Bronchial epithelial cell (primary cell): ENCODE measurements at regions not wholly inside any gene's neighbourhood (a gene's known extent, or its start where the extent isn't known, plus 50 kb on each side); places are given as distances from the start of the nearest gene placed in this dataset.

Source experiments
- DNase-seq: peaks from one replicate; pipeline ENCODE4 v3.0.0-alpha.2; 2010; ENCODE audit warnings: low read depth
- FAIRE-seq: peaks from 2 replicates; lab custom pipeline; 2011; peaks lifted over from hg19 to GRCh38; lab: Jason Lieb, UNC
- H3K27me3 ChIP-seq: 2 replicates; pipeline ENCODE4 v1.5.1; 2011; ENCODE audit warnings: low read length; ENCODE audit not compliant: control insufficient read depth, insufficient read depth
- H3K36me3 ChIP-seq: 2 replicates; pipeline ENCODE4 v1.5.1; 2011; ENCODE audit warnings: low read length; ENCODE audit not compliant: control insufficient read depth, insufficient read depth
- H3K4me3 ChIP-seq: 2 replicates; pipeline ENCODE4 v1.5.1; 2011; ENCODE audit warnings: mild to moderate bottlenecking, low read depth, low read length, control low read depth
- CTCF ChIP-seq: IDR thresholded peaks from 2 replicates; pipeline ENCODE4 v1.5.1; 2011; ENCODE audit warnings: mild to moderate bottlenecking, moderate library complexity, low read length, control low read depth, inconsistent platforms; ENCODE audit not compliant: insufficient read depth, severe bottlenecking

DNA sequence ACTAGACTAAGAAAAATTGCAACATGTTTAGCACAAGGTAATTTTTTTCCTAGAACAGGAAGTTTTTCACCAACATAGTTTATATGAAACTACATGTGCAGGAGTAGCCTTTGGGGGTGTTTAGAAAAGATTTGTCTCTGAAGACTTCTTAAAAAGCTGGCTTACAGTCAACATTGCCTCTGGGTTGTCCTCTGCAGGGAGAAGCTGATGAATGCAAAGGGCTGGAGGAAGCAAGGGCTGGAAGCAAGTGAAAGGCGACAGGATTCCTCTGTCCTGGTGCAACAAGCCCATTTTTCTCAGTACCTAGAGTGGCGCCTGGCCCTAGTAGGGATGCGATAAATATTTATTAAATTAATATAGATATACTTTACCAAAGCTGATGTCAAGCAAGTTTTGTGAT is 180.3 kb upstream of the LCORL start:
- no peaks in the 10 kb centered on the region for H3K36me3 ChIP-seq
- no peak for DNase-seq
- no peaks in the 10 kb centered on the region for H3K27me3 ChIP-seq
- no peak overlapping the region for H3K4me3 ChIP-seq
- no peak for TF ChIP-seq CTCF
- no peak for FAIRE-seq

- Histone ChIP-seq H3K36me3 (no peaks in the 10 kb centered on the region), H3K4me3 (no peak overlapping the region), H3K27me3 (no peaks in the 10 kb centered on the region)
- no peak for TF ChIP-seq CTCF
- DNase-seq (no peak), FAIRE-seq (no peak)
These were observed 177.1 kb upstream of the LCORL start for GRCh38 chr4:18198653-18199052.

GRCh38 chr4:18197467-18197866 is 175.9 kb upstream of the LCORL start:
- TF ChIP-seq CTCF = no peak
- no peak for FAIRE-seq
- no peak for DNase-seq
- no peaks in the 10 kb centered on the region for H3K36me3 ChIP-seq
- H3K27me3 ChIP-seq = no peaks in the 10 kb centered on the region
- H3K4me3 ChIP-seq = no peak overlapping the region

DNA sequence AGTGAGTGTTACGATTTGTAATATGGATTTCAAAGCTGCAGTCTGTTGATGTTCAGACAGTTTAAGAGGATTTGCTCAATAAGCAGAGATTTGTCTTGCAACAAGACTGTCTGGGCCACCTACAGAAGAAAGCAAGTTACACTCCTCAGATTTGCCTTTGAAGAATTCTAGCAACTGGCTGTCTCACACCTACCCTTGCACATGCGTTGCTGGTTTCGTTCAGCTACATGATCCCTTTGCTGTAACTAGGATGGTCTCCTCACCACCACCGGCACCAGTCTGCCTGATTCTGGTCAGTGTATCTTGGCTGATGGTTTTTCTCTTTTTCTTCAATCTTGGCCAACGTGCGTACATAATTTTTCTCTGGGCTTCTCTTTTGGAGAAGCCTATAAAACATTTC is 172.7 kb upstream of the LCORL start:
- no peaks in the 10 kb centered on the region for H3K27me3 ChIP-seq
- H3K36me3 ChIP-seq = no peaks in the 10 kb centered on the region
- FAIRE-seq = no peak
- no peak for DNase-seq
- TF ChIP-seq CTCF = no peak
- H3K4me3 ChIP-seq = no peak overlapping the region

DNA sequence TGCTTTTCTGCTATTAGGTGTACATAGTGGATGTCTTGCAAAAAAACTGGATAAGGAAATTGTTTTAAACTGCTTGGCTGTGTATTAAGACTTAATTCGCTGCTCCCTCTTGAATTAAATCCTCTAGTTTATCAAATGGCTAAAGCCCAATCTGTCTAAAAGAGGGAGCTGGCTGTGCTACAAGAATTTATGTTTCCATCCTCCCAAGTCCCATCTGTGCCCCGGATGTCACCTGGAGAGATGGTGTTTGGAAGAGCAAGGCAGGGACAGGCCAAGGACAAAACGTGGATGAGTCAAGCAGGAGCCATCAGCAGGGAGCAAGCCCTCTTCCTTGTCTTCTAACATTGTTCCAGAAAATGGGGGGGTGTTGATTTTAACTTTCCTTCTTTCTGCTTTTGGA is 171.3 kb upstream of the LCORL start:
- FAIRE-seq = no peak
- Histone ChIP-seq H3K4me3 (no peak overlapping the region), H3K36me3 (no peaks in the 10 kb centered on the region), H3K27me3 (no peaks in the 10 kb centered on the region)
- DNase-seq = no peak
- TF ChIP-seq CTCF = no peak

DNA sequence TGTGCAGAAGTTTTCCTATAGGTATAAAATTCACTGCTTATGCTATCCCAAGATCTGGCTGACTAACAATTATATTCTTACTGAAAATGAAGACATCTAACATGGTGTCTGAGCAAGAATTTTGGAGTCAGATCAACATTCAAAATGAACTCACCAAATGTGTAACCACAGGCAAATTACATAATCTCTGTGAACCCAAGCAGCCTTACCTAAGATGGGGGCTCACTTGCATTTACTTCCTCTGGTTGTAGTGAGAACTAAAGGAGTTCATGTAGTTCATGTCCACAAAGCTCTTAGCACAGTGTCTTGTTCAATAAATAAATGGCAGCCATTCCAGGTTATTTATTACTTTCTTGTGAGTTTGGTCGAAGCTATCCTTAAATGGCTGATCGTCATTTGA is 163.9 kb upstream of the LCORL start:
- Histone ChIP-seq H3K4me3 (no peak overlapping the region), H3K36me3 (no peaks in the 10 kb centered on the region), H3K27me3 (no peaks in the 10 kb centered on the region)
- DNase-seq (no peak), FAIRE-seq (no peak)
- no peak for TF ChIP-seq CTCF
